Suprapubic skin (tissue), 4 donors: ENCODE measurements at regions not wholly inside any gene's neighbourhood (a gene's known extent, or its start where the extent isn't known, plus 50 kb on each side); places are given as distances from the start of the nearest gene placed in this dataset.

Experiments used
- DNase-seq, 2 donors: peaks; one replicate each; pipeline ENCODE4 v3.0.0-alpha.2; 2019; ENCODE audit warnings: low spot score in 2 of 2
- H3K27ac ChIP-seq: fragments of 200-600 bp; sonication (generic); one replicate; pipeline ENCODE4 v1.5.1; 2019
- H3K27me3 ChIP-seq: fragments of 200-600 bp; sonication (generic); one replicate; pipeline ENCODE4 v1.5.1; 2019
- H3K36me3 ChIP-seq: fragments of 200-600 bp; sonication (generic); one replicate; pipeline ENCODE4 v1.5.1; 2019
- H3K4me1 ChIP-seq: fragments of 200-600 bp; sonication (generic); one replicate; pipeline ENCODE4 v1.5.1; 2019
- H3K4me3 ChIP-seq: fragments of 200-600 bp; sonication (generic); one replicate; pipeline ENCODE4 v1.5.1; 2019; ENCODE audit warnings: mild to moderate bottlenecking
- H3K9me3 ChIP-seq: fragments of 200-600 bp; sonication (generic); one replicate; pipeline ENCODE4 v1.5.1; 2019
- CTCF ChIP-seq, 2 donors: fragments of 200-600 bp in 1 of 2; fragments of 450-650 bp in 1 of 2; sonication (generic) in 1 of 2; IDR thresholded peaks; one replicate each; pipeline ENCODE4 v1.5.1; 2016 to 2019; ENCODE audit warnings: antibody characterized with exemption in 2 of 2, mild to moderate bottlenecking in 1 of 2, moderate library complexity in 1 of 2
- EP300 ChIP-seq: sonication (generic); formaldehyde crosslinking; IDR thresholded peaks from one replicate; pipeline ENCODE4 v1.6.1; 2017; ENCODE audit warnings: antibody characterized with exemption
- POLR2A ChIP-seq, 2 donors: fragments of 450-650 bp; IDR thresholded peaks; one replicate each; pipeline ENCODE4 v1.6.1; 2017; ENCODE audit warnings: antibody characterized with exemption in 2 of 2, mild to moderate bottlenecking in 2 of 2, moderate library complexity in 2 of 2
- POLR2AphosphoS5 ChIP-seq, 3 donors: sonication (generic); formaldehyde crosslinking; IDR thresholded peaks; one replicate each; pipeline ENCODE4 v1.6.1; 2017; ENCODE audit warnings: antibody characterized with exemption in 3 of 3
- WGBS: methylation state at CpG from one replicate; pipeline ENCODE4 v1.1.5; 2018; 5-methylcytosine and 5-hydroxymethylcytosine counted together

- Histone ChIP-seq H3K9me3 (no peaks in the 10 kb centered on the region), H3K4me3 (no peak overlapping the region), H3K4me1 (no peaks in the 10 kb centered on the region), H3K27ac (no peak overlapping the region), H3K36me3 (no peaks in the 10 kb centered on the region), H3K27me3 (peaks cover 48% of the 10 kb centered on the region)
- no peak for DNase-seq
- TF ChIP-seq POLR2AphosphoS5 (IDR thresholded peaks at IDR 0.05) = no peak
- no peak for TF ChIP-seq CTCF (IDR thresholded peaks at IDR 0.05)
- WGBS = 35% methylated on average over 7 of the region's 8 CpGs
Measured at GRCh38 chr1:36612881-36613280, 130.2 kb upstream of the CSF3R start.

GRCh38 chr1:36612121-36612520 is 129.4 kb upstream of the CSF3R start:
- H3K4me3 ChIP-seq = no peak overlapping the region
- H3K27me3 ChIP-seq = peaks cover 48% of the 10 kb centered on the region
- H3K27ac ChIP-seq = no peak overlapping the region
- TF ChIP-seq POLR2A (IDR thresholded peaks at IDR 0.05) (no peak), EP300 (no peak), POLR2AphosphoS5 (IDR thresholded peaks at IDR 0.05) (no peak), CTCF (IDR thresholded peaks at IDR 0.05) (no peak)
- no peak for DNase-seq
- no peaks in the 10 kb centered on the region for H3K36me3 ChIP-seq
- WGBS = 74% methylated on average over 3 of the region's 10 CpGs
- no peaks in the 10 kb centered on the region for H3K9me3 ChIP-seq
- no peaks in the 10 kb centered on the region for H3K4me1 ChIP-seq

GRCh38 chr1:36609241-36610027 is 126.7 kb upstream of the CSF3R start:
- Histone ChIP-seq H3K27ac (no peak overlapping the region), H3K4me3 (no peak overlapping the region), H3K9me3 (no peaks in the 10 kb centered on the region), H3K4me1 (no peaks in the 10 kb centered on the region), H3K36me3 (no peaks in the 10 kb centered on the region), H3K27me3 (peaks cover 51% of the 10 kb centered on the region)
- 27% methylated on average over 6 of the region's 6 CpGs for WGBS
- TF ChIP-seq EP300 (no peak), POLR2AphosphoS5 (IDR thresholded peaks at IDR 0.05) (no peak), POLR2A (IDR thresholded peaks at IDR 0.05) (no peak), CTCF (IDR thresholded peaks at IDR 0.05) (peak in 1 of 2 donors; percentile 46)
- DNase-seq = no peak

- WGBS = 70% methylated on average over 1 of the region's 1 CpG
- H3K9me3 ChIP-seq = no peaks in the 10 kb centered on the region
- no peak for DNase-seq
- H3K27ac ChIP-seq = no peak overlapping the region
- H3K4me3 ChIP-seq = no peak overlapping the region
- H3K4me1 ChIP-seq = no peaks in the 10 kb centered on the region
- no peaks in the 10 kb centered on the region for H3K36me3 ChIP-seq
- TF ChIP-seq EP300 (no peak), CTCF (IDR thresholded peaks at IDR 0.05) (no peak), POLR2A (IDR thresholded peaks at IDR 0.05) (no peak), POLR2AphosphoS5 (IDR thresholded peaks at IDR 0.05) (no peak)
- peaks cover 43% of the 10 kb centered on the region for H3K27me3 ChIP-seq
Measured at GRCh38 chr1:36608272-36608671, 125.6 kb upstream of the CSF3R start.

GRCh38 chr1:36607263-36607651 is 124.5 kb upstream of the CSF3R start:
- H3K4me3 ChIP-seq = no peak overlapping the region

More at GRCh38 chr1:36607263-36607651, 124.5 kb upstream of the CSF3R start:
- H3K9me3 ChIP-seq = no peaks in the 10 kb centered on the region
- no peak for DNase-seq
- no peak overlapping the region for H3K27ac ChIP-seq
- H3K36me3 ChIP-seq = no peaks in the 10 kb centered on the region
- H3K4me1 ChIP-seq = no peaks in the 10 kb centered on the region
- TF ChIP-seq POLR2A (IDR thresholded peaks at IDR 0.05) = no peak
- TF ChIP-seq CTCF (IDR thresholded peaks at IDR 0.05) = no peak
- TF ChIP-seq POLR2AphosphoS5 (IDR thresholded peaks at IDR 0.05) = no peak
- TF ChIP-seq EP300 = no peak
- peaks cover 40% of the 10 kb centered on the region for H3K27me3 ChIP-seq
